SK-N-SH (cell line): ENCODE measurements at regions not wholly inside any gene's neighbourhood (a gene's known extent, or its start where the extent isn't known, plus 50 kb on each side); places are given as distances from the start of the nearest gene placed in this dataset.

Experiments
- MXI1 ChIP-seq: IDR thresholded peaks from 2 replicates; pipeline ENCODE4 v1.6.1; 2012; ENCODE audit warnings: mild to moderate bottlenecking, low read depth, low read length, improper control_type of control experiment
- POLR2AphosphoS5 ChIP-seq: IDR thresholded peaks from 2 replicates; pipeline ENCODE4 v1.6.1; 2012; ENCODE audit warnings: low read depth, low read length
- RAD21 ChIP-seq: IDR thresholded peaks from 2 replicates; pipeline ENCODE4 v1.6.1; 2012; ENCODE audit warnings: mild to moderate bottlenecking, low read length
- SMC3 ChIP-seq: IDR thresholded peaks from 2 replicates; pipeline ENCODE4 v1.6.1; 2012; ENCODE audit warnings: low read depth, low read length, improper control_type of control experiment
- TF ChIP-seq, protein P1 (sequence below): fragments of 200-600 bp; sonication (generic); IDR thresholded peaks from 2 replicates; pipeline ENCODE4 v1.6.1; 2017; ENCODE audit warnings: antibody characterized with exemption, mild to moderate bottlenecking, moderate library complexity

DNA sequence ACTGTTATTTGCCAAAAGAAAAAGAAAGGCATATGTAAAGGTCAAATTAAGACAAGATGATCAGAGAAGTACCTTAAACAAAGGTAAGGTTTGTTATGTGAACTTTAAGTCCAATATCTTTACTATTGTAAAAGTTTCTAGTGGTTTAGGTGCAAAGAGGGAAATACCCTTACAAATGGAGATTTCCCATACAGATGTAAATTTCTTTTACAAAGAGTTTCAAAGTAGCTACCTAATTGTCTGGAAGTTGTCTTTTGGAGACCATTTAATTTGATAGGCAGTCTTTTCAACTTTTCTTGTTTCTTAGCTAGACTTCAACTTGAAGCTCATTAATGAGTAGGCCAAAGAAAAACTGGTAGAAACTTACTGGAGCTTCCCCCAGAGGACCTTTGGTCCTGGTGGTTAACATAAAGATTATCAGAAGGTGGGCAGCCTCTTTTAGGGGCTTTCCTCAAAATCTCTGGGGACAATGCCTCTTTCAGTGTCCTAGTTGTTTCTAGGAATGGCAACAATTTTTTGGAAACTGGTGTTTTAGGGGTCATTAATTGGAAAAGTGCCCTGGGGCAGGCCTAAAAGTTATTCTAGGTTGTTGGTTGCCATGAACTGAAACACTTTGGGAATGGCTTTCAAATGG, 297.3 kb downstream of the GUCY2F start:
- TF ChIP-seq SMC3: no peak
- TF ChIP-seq, protein P1, sequence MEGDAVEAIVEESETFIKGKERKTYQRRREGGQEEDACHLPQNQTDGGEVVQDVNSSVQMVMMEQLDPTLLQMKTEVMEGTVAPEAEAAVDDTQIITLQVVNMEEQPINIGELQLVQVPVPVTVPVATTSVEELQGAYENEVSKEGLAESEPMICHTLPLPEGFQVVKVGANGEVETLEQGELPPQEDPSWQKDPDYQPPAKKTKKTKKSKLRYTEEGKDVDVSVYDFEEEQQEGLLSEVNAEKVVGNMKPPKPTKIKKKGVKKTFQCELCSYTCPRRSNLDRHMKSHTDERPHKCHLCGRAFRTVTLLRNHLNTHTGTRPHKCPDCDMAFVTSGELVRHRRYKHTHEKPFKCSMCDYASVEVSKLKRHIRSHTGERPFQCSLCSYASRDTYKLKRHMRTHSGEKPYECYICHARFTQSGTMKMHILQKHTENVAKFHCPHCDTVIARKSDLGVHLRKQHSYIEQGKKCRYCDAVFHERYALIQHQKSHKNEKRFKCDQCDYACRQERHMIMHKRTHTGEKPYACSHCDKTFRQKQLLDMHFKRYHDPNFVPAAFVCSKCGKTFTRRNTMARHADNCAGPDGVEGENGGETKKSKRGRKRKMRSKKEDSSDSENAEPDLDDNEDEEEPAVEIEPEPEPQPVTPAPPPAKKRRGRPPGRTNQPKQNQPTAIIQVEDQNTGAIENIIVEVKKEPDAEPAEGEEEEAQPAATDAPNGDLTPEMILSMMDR: no peak
- TF ChIP-seq POLR2AphosphoS5: no peak
- no peak for TF ChIP-seq RAD21
- no peak for TF ChIP-seq MXI1
